Effector CD8-positive, alpha-beta T cell (primary cell): ENCODE measurements at regions not wholly inside any gene's neighbourhood (a gene's known extent, or its start where the extent isn't known, plus 50 kb on each side); places are given as distances from the start of the nearest gene placed in this dataset.

ENCODE experiments used
- DNase-seq: peaks from one replicate; lab custom pipeline; 2025; lab: John Stamatoyannopoulos, UW

GRCh38 chr1:4366091-4366490, 288.3 kb upstream of the AJAP1 start:
- DNase-seq = no peak

GRCh38 chr1:4367230-4367777, 287.1 kb upstream of the AJAP1 start:
- DNase-seq = no peak

- no peak for DNase-seq
These were observed 285.1 kb upstream of the AJAP1 start for GRCh38 chr1:4369335-4369734.

GRCh38 chr1:4371849-4372248, 282.6 kb upstream of the AJAP1 start:
- DNase-seq = no peak

GRCh38 chr1:4375812-4376211, 278.6 kb upstream of the AJAP1 start:
- no peak for DNase-seq

- DNase-seq = no peak
These were observed 274.8 kb upstream of the AJAP1 start for GRCh38 chr1:4379451-4380175.

GRCh38 chr1:4380564-4381168, 273.7 kb upstream of the AJAP1 start:
- no peak for DNase-seq

- no peak for DNase-seq
These were observed 261.2 kb upstream of the AJAP1 start for GRCh38 chr1:4393191-4393590.

- no peak for DNase-seq
These were observed 260.0 kb upstream of the AJAP1 start for GRCh38 chr1:4394366-4394765.

- no peak for DNase-seq
These were observed 259.3 kb upstream of the AJAP1 start for GRCh38 chr1:4395158-4395557.

- DNase-seq = no peak
These were observed 258.7 kb upstream of the AJAP1 start for GRCh38 chr1:4395676-4396075.

- DNase-seq = no peak
These were observed 257.9 kb upstream of the AJAP1 start for GRCh38 chr1:4396551-4396950.

GRCh38 chr1:4397196-4397595, 257.2 kb upstream of the AJAP1 start:
- no peak for DNase-seq

- no peak for DNase-seq
These were observed 252.4 kb upstream of the AJAP1 start for GRCh38 chr1:4402032-4402431.

GRCh38 chr1:4404854-4405590, 249.4 kb upstream of the AJAP1 start:
- DNase-seq = no peak

GRCh38 chr1:4407851-4408250, 246.6 kb upstream of the AJAP1 start:
- no peak for DNase-seq

- DNase-seq = no peak
These were observed 246.0 kb upstream of the AJAP1 start for GRCh38 chr1:4408380-4408779.

GRCh38 chr1:4411862-4412261, 242.5 kb upstream of the AJAP1 start:
- no peak for DNase-seq

- no peak for DNase-seq
These were observed 238.9 kb upstream of the AJAP1 start for GRCh38 chr1:4415476-4415875.

- no peak for DNase-seq
These were observed 238.2 kb upstream of the AJAP1 start for GRCh38 chr1:4416189-4416588.

GRCh38 chr1:4418021-4418420, 236.4 kb upstream of the AJAP1 start:
- no peak for DNase-seq

- DNase-seq = no peak
These were observed 232.4 kb upstream of the AJAP1 start for GRCh38 chr1:4421986-4422385.
